Esophagus squamous epithelium (tissue), 4 donors: ENCODE measurements at regions not wholly inside any gene's neighbourhood (a gene's known extent, or its start where the extent isn't known, plus 50 kb on each side); places are given as distances from the start of the nearest gene placed in this dataset.

ENCODE experiments used
- POLR2A ChIP-seq, 4 donors: fragments of 450-650 bp; IDR thresholded peaks; one replicate each; pipeline ENCODE4 v1.6.1; 2017; ENCODE audit warnings: antibody characterized with exemption in 4 of 4, mild to moderate bottlenecking in 4 of 4, moderate library complexity in 3 of 4
- TF ChIP-seq, protein P1 (sequence below), 6 experiments: fragments of 450-650 bp in 4 of 6; fragments of 200-600 bp in 2 of 6; sonication (generic) in 2 of 6; IDR thresholded peaks; one replicate each; pipeline ENCODE4 v1.5.1; 2016 to 2019; ENCODE audit warnings: antibody characterized with exemption in 6 of 6, mild to moderate bottlenecking in 4 of 6, moderate library complexity in 4 of 6

DNA sequence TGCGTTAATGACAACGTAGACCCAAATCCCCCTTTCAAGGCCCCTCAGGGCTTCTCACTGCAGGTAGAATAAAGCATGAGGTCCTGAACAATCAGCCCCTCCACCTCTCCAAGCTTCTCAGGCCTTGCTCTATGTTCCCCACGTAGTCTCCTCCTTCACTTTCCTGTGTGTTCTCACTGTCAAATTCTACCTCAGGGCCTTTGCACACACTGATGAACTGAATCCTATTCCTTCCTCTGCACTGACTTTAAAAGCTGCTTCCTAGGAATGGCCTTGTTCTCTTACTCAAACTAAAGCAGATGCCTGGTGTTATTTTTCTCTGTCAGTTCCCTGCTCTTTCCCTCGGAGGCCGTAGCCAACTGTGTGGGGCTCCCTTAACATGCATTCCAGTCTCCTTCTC, 66.8 kb upstream of the EDN1 start:
- TF ChIP-seq, protein P1, sequence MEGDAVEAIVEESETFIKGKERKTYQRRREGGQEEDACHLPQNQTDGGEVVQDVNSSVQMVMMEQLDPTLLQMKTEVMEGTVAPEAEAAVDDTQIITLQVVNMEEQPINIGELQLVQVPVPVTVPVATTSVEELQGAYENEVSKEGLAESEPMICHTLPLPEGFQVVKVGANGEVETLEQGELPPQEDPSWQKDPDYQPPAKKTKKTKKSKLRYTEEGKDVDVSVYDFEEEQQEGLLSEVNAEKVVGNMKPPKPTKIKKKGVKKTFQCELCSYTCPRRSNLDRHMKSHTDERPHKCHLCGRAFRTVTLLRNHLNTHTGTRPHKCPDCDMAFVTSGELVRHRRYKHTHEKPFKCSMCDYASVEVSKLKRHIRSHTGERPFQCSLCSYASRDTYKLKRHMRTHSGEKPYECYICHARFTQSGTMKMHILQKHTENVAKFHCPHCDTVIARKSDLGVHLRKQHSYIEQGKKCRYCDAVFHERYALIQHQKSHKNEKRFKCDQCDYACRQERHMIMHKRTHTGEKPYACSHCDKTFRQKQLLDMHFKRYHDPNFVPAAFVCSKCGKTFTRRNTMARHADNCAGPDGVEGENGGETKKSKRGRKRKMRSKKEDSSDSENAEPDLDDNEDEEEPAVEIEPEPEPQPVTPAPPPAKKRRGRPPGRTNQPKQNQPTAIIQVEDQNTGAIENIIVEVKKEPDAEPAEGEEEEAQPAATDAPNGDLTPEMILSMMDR (IDR thresholded peaks at IDR 0.05), result no peak
- TF ChIP-seq POLR2A (IDR thresholded peaks at IDR 0.05), result no peak
